K562 (cell line): ENCODE measurements at regions not wholly inside any gene's neighbourhood (a gene's known extent, or its start where the extent isn't known, plus 50 kb on each side); places are given as distances from the start of the nearest gene placed in this dataset.

ENCODE experiments used
- FOXM1 ChIP-seq, 2 experiments: fragments of 450-650 bp in 1 of 2; sonication (generic) in 1 of 2; formaldehyde crosslinking in 1 of 2; IDR thresholded peaks; 2 replicates each; pipeline versions ENCODE4 v1.6.1 to v1.9.0; 2017 to 2022; ENCODE audit warnings: low read depth in 2 of 2, mild to moderate bottlenecking in 2 of 2, missing genetic modification reagents in 1 of 2, moderate library complexity in 1 of 2
- MTA1 ChIP-seq: fragments of 450-650 bp; IDR thresholded peaks from 2 replicates; pipeline ENCODE4 v1.6.1; 2017; ENCODE audit warnings: borderline replicate concordance
- NR2C1 ChIP-seq, 2 experiments: fragments of 450-650 bp; IDR thresholded peaks; 2 replicates each; pipeline ENCODE4 v1.6.1; 2017; ENCODE audit warnings: mild to moderate bottlenecking in 2 of 2, antibody characterized with exemption in 1 of 2, inconsistent platforms in 1 of 2, missing compliant biosample characterization in 1 of 2, missing genetic modification characterization in 1 of 2
- NR2C2 ChIP-seq, 2 experiments: fragments of 200-800 bp in 1 of 2; sonication (Bioruptor generic) in 1 of 2; sonication (generic) in 1 of 2; formaldehyde crosslinking in 1 of 2; IDR thresholded peaks; 2 replicates each; pipeline versions ENCODE4 v1.6.1 to v1.8.0; 2016 to 2022; ENCODE audit warnings: mild to moderate bottlenecking in 1 of 2, missing compliant biosample characterization in 1 of 2, missing genetic modification characterization in 1 of 2, missing genetic modification reagents in 1 of 2
- POLR2A ChIP-seq: fragments of 450-650 bp; conservative IDR thresholded peaks from 2 replicates; pipeline ENCODE4 v1.6.1; 2016
- POLR2AphosphoS5 ChIP-seq: IDR thresholded peaks from 2 replicates; pipeline ENCODE4 v1.6.1; 2011; ENCODE audit warnings: mild to moderate bottlenecking, low read depth, low read length, moderate library complexity; ENCODE audit not compliant: control insufficient read depth, insufficient read depth
- SP2 ChIP-seq: IDR thresholded peaks from 2 replicates; pipeline ENCODE4 v1.6.1; 2011; ENCODE audit warnings: mild to moderate bottlenecking, low read depth, low read length, moderate library complexity; ENCODE audit not compliant: poor library complexity, severe bottlenecking; ENCODE audit errors: extremely low read depth
- ZNF354B ChIP-seq: fragments of 250-450 bp; sonication (Bioruptor Pico); IDR thresholded peaks from 2 replicates; pipeline ENCODE4 v1.4.0; 2020
- TF ChIP-seq, protein P1 (sequence below), 3 experiments: IDR thresholded peaks in 2 of 3; conservative IDR thresholded peaks in 1 of 3; 2 replicates each; pipeline ENCODE4 v1.5.1; 2011 to 2012; ENCODE audit warnings: low read length in 3 of 3, mild to moderate bottlenecking in 3 of 3, control low read depth in 2 of 3, improper control_type of control experiment in 1 of 3, inconsistent platforms in 1 of 3, low read depth in 1 of 3, mixed read lengths in 1 of 3, moderate library complexity in 1 of 3; ENCODE audit not compliant: insufficient read depth in 2 of 3

GRCh38 chr1:181369416-181369815 lies 113.9 kb upstream of the CACNA1E start:
- TF ChIP-seq NR2C1 (IDR thresholded peaks at IDR 0.05), result no peak
- no peak for TF ChIP-seq NR2C1 (tag; IDR thresholded peaks at IDR 0.05)
- TF ChIP-seq FOXM1 (IDR thresholded peaks at IDR 0.05; ENCODE audit: low read depth), result no peak
- no peak for TF ChIP-seq FOXM1 (CRISPR knock-in tag; IDR thresholded peaks at IDR 0.05; ENCODE audit: low read depth)
- no peak for TF ChIP-seq MTA1
- no peak for TF ChIP-seq SP2
- TF ChIP-seq POLR2A, result no peak
- no peak for TF ChIP-seq POLR2AphosphoS5
- TF ChIP-seq, protein P1, sequence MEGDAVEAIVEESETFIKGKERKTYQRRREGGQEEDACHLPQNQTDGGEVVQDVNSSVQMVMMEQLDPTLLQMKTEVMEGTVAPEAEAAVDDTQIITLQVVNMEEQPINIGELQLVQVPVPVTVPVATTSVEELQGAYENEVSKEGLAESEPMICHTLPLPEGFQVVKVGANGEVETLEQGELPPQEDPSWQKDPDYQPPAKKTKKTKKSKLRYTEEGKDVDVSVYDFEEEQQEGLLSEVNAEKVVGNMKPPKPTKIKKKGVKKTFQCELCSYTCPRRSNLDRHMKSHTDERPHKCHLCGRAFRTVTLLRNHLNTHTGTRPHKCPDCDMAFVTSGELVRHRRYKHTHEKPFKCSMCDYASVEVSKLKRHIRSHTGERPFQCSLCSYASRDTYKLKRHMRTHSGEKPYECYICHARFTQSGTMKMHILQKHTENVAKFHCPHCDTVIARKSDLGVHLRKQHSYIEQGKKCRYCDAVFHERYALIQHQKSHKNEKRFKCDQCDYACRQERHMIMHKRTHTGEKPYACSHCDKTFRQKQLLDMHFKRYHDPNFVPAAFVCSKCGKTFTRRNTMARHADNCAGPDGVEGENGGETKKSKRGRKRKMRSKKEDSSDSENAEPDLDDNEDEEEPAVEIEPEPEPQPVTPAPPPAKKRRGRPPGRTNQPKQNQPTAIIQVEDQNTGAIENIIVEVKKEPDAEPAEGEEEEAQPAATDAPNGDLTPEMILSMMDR (IDR thresholded peaks at IDR 0.05 in 2 of 3, conservative IDR thresholded peaks at IDR 0.05 in 1 of 3; ENCODE audit: insufficient read depth in 2 of 3, low read depth in 1 of 3, low read length in 3 of 3), result no peak
- TF ChIP-seq NR2C2 (CRISPR knock-in tag; IDR thresholded peaks at IDR 0.05), result no peak
- no peak for TF ChIP-seq NR2C2 (tag; IDR thresholded peaks at IDR 0.05)
- TF ChIP-seq ZNF354B, result no peak
